OCI-LY1 (cell line): ENCODE measurements at regions not wholly inside any gene's neighbourhood (a gene's known extent, or its start where the extent isn't known, plus 50 kb on each side); places are given as distances from the start of the nearest gene placed in this dataset.

Source experiments
- EZH2 ChIP-seq: fragments of 200-600 bp; sonication (generic), shearing (Covaris generic); IDR thresholded peaks from 2 replicates; pipeline ENCODE4 v1.8.0; 2017; ENCODE audit warnings: borderline replicate concordance, mixed run types, mild to moderate bottlenecking, antibody characterized with exemption, low read length, moderate library complexity, mixed read lengths
- TF ChIP-seq, protein P1 (sequence below): fragments of 200-600 bp; sonication (generic), shearing (Covaris generic); IDR thresholded peaks from 2 replicates; pipeline ENCODE4 v1.5.1; 2017; ENCODE audit warnings: mild to moderate bottlenecking, antibody characterized with exemption, low read length, moderate library complexity, mixed read lengths

DNA sequence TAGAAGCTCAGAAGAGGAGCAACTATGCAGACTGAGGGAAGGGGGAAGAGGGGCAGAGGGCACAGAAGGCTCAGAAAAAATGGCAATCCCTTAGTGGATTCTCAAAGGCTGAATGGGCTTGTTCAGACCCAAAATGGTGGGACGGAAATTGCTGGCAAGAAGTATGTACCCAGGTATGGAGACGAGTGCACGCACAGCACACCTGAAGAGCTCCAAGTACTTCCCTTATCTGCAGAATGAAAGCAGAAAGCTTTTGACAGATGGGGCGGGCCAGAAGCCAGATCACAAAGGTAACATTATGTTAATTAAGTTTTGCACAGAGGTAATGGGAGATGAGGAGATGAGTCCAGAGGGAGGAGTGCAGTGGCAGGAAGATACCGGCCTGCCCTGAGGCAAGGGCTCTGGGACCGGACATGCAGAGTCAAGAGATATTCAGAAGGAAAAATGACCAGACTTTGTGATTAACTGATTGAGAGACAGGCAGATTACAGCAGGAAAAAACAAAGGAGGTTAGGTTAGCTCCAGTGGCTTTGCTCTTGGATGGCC is 138.1 kb upstream of the PIK3R1 start:
- TF ChIP-seq, protein P1, sequence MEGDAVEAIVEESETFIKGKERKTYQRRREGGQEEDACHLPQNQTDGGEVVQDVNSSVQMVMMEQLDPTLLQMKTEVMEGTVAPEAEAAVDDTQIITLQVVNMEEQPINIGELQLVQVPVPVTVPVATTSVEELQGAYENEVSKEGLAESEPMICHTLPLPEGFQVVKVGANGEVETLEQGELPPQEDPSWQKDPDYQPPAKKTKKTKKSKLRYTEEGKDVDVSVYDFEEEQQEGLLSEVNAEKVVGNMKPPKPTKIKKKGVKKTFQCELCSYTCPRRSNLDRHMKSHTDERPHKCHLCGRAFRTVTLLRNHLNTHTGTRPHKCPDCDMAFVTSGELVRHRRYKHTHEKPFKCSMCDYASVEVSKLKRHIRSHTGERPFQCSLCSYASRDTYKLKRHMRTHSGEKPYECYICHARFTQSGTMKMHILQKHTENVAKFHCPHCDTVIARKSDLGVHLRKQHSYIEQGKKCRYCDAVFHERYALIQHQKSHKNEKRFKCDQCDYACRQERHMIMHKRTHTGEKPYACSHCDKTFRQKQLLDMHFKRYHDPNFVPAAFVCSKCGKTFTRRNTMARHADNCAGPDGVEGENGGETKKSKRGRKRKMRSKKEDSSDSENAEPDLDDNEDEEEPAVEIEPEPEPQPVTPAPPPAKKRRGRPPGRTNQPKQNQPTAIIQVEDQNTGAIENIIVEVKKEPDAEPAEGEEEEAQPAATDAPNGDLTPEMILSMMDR, result no peak
- TF ChIP-seq EZH2, result no peak
